GM10248 (cell line): ENCODE measurements at regions not wholly inside any gene's neighbourhood (a gene's known extent, or its start where the extent isn't known, plus 50 kb on each side); places are given as distances from the start of the nearest gene placed in this dataset.

Experiments
- CTCF ChIA-PET: fragments of 300-600 bp; sonication (Branson Sonifier 250); formaldehyde crosslinking; extraction: SDS; loops from one replicate; lab custom pipeline; 2021; ENCODE audit warnings: antibody characterized with exemption; lab: Yijun Ruan, JAX
- POLR2A ChIA-PET: fragments of 350-650 bp; sonication (Branson Sonifier 250); formaldehyde crosslinking; extraction: SDS; loops from one replicate; lab custom pipeline; 2020; ENCODE audit warnings: antibody characterized with exemption; lab: Yijun Ruan, JAX
- DNase-seq: peaks from one replicate; pipeline ENCODE4 v3.0.0; 2012; ENCODE audit errors: extremely low spot score
- TF ChIP-seq, protein P1 (sequence below): IDR thresholded peaks from 2 replicates; pipeline ENCODE4 v1.5.1; 2012; ENCODE audit warnings: mild to moderate bottlenecking, low read depth; ENCODE audit errors: extremely low read depth, missing control alignments, control extremely low read depth

DNA sequence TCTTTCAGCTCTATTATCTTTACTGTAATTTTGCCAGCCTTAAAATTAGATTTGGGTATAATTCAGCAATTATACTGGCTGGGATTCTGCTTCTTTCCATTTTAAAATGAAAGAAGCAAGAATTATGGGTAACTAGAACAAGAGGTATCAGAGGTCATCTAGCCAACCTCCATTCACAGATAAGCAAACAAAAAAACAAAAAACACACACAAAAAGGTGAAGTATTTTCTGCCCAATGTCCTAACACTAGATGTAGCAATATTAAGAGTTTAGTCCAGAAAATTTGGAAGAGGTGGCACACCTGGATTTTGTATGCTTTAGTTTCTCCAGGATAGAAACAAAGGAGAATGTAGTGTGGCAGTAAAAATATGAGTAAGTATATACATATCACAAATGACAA is 68.1 kb upstream of the ANXA1 start:
- TF ChIP-seq, protein P1, sequence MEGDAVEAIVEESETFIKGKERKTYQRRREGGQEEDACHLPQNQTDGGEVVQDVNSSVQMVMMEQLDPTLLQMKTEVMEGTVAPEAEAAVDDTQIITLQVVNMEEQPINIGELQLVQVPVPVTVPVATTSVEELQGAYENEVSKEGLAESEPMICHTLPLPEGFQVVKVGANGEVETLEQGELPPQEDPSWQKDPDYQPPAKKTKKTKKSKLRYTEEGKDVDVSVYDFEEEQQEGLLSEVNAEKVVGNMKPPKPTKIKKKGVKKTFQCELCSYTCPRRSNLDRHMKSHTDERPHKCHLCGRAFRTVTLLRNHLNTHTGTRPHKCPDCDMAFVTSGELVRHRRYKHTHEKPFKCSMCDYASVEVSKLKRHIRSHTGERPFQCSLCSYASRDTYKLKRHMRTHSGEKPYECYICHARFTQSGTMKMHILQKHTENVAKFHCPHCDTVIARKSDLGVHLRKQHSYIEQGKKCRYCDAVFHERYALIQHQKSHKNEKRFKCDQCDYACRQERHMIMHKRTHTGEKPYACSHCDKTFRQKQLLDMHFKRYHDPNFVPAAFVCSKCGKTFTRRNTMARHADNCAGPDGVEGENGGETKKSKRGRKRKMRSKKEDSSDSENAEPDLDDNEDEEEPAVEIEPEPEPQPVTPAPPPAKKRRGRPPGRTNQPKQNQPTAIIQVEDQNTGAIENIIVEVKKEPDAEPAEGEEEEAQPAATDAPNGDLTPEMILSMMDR: no peak
- no peak for DNase-seq
- POLR2A ChIA-PET: no interaction called here
- CTCF ChIA-PET: interaction anchor here (0.6 to 2.7 kb wide), 3 partner anchors 10 to 90 kb away, joined by 3 to 15 read pairs (median 5); no protein-coding TSS in a partner anchor

DNA sequence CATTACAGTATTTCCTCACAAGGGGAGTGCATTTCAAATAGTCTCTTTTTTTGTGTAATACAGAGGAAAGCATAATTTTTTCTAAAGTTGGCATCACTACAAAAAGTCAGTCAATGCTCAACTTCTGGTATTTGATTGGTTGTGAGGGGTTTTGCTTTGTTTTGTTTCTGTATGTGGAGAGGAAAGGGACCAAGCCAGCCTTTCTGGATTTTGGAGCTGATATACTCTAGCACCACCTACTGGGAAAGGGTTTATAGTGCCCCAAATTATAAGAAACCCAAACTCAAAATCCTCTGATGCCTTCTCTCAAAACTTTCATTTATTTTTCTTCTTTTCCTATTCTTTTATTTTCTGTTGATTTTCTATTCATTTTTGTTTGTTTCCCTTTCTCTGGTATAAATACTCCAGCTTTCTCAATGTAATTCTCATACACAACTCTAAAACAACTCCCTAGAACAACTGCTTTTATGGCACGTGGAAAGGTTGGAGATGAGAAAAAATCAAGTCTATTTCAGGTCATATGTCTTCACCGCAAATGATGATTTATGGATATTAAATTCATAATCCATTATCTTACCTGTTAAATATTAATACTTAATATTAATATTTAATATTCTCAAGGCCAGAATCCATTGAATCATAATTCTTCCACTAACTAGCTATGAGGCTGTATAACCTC is 69.5 kb upstream of the ANXA1 start:
- DNase-seq: peak; percentile 36
- ChIA-PET CTCF (interaction anchor here (0.7 to 2.7 kb wide), 13 partner anchors 9 to 1057 kb away, joined by 3 to 15 read pairs (median 4); no protein-coding TSS in a partner anchor), POLR2A (no interaction called here)
- TF ChIP-seq, protein P1: peak; percentile 76

DNA sequence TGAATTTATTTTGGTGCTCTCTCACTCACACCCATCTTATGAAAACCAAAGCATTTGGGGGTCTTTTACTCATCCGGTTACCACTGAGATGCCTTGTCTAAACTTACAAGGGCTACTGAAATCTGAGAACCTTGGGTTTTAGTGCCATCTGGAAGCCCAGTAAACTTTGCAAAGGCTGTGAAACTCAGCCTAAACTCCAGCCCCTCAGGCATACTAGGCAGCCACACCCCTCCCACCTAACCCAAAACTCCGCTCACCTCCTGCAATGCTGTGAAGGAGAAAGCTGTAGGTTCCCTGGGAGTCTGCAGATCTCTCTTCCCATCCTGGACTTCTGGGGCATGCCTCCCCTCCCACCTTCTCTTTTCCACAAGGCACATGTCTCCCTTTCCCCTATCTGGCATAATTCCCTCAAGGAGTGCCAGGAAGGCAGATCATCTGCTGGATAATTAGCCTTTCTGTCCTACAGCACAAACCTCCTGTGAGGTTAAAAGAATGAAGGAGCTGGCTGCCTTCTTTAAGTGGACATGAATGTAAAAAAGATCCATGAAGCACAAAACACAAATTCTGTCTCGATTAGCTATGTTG is 71.5 kb upstream of the ANXA1 start:
- CTCF ChIA-PET: interaction anchor here (1.1 to 2.0 kb wide), 7 partner anchors 9 to 1041 kb away, joined by 3 to 11 read pairs (median 4); no protein-coding TSS in a partner anchor
- POLR2A ChIA-PET: no interaction called here
- TF ChIP-seq, protein P1: no peak
- DNase-seq: no peak

DNA sequence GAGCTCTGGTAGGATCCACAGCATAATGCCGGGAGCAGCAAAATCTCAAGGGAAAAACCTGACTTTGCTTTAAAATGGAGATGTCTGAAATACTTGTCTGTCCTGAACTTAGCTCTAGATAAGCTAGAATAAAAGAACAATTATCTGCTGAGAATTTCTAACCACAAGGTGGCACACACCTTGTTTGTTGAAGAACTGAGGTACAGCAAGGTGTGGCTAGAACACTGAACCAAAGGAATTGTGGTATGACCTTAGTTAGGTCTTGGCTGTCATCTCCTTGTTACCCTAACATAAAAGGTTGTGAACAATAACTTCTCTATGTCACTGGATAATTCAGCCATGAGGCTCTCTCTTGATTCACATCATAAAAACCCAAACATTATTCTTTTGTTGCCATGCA is 72.3 kb upstream of the ANXA1 start:
- ChIA-PET CTCF (interaction anchor here (1.3 to 2.0 kb wide), 5 partner anchors 11 to 1040 kb away, joined by 4 to 11 read pairs (median 5); no protein-coding TSS in a partner anchor), POLR2A (no interaction called here)
- TF ChIP-seq, protein P1: no peak
- no peak for DNase-seq

DNA sequence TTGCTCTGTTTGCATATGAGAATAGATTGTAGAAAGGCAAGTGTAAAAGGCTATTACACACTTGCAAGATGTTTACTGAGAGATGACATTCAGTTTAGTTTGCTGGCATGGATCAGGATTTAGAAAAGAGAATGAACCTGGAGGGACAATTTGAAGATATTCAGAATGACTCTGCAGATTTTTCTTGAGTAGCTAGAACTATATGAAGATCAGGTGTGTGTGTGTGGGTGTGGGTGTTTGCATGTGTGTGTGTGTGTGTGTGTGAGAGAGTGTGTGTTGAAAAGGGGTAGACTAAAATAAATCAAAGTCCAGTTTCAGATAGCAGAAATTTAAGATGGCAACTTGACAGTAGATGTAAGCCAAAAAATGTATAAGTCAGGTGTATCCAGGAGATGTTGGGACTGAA is 74.0 kb upstream of the ANXA1 start:
- DNase-seq: no peak
- TF ChIP-seq, protein P1: no peak
- ChIA-PET POLR2A (no interaction called here), CTCF (interaction anchor here (1.6 kb wide), 1 partner anchor 206 kb away, joined by 5 read pairs; no protein-coding TSS in a partner anchor)

DNA sequence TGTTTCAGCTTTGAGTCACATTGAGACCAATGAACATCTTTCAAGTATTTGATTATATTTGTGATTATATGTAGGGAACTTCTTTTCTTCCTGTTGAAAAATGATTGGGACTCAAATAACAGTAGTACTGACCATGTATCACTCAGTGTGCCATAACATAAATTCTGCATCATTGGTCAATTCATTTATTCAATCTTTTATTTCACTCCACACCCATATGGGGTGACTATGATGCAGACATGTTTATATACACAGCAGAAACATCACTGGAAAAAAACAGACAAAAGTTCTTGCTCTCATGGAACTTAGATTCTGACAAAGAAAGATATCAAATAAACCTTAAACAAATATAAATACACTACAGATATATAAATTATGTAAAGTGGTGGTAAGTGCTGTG is 74.7 kb upstream of the ANXA1 start:
- no peak for DNase-seq
- CTCF ChIA-PET: interaction anchor here (1.8 kb wide), 1 partner anchor 13 kb away, joined by 6 read pairs; no protein-coding TSS in a partner anchor
- POLR2A ChIA-PET: no interaction called here
- TF ChIP-seq, protein P1: no peak
